ENCODE measurements at regions not wholly inside any gene's neighbourhood (a gene's known extent, or its start where the extent isn't known, plus 50 kb on each side); places are given as distances from the start of the nearest gene placed in this dataset.

- TF ChIP-seq EZH2 (IDR thresholded peaks at IDR 0.05; ENCODE audit: insufficient read depth, poor library complexity, severe bottlenecking) (no peak), EZH2phosphoT487 (IDR thresholded peaks at IDR 0.05; ENCODE audit: insufficient read depth, low read depth) (no peak)
Observed at GRCh38 chr9:19583890-19584289, 175.1 kb downstream of the ACER2 start.
